Endothelial cell of umbilical vein (primary cell): ENCODE measurements at regions not wholly inside any gene's neighbourhood (a gene's known extent, or its start where the extent isn't known, plus 50 kb on each side); places are given as distances from the start of the nearest gene placed in this dataset.

Experiments used
- BruUV-seq: library from RNA; stranded (reverse); fragments of 400-500 nt; replicated peaks from 2 replicates; lab custom pipeline; 2021; lab: Mats Ljungman, UMichigan
- CTCF ChIA-PET: fragments of 300-600, 350-600 bp; sonication (Branson Sonifier 250); formaldehyde crosslinking; loops from one replicate; lab custom pipeline; 2021; ENCODE audit warnings: antibody characterized with exemption, inconsistent platforms; lab: Charles Lee
- POLR2A ChIA-PET: fragments of 300-600, 350-600 bp; sonication (Branson Sonifier 250); formaldehyde crosslinking; loops from one replicate; lab custom pipeline; 2021; ENCODE audit warnings: antibody characterized with exemption, inconsistent platforms; lab: Charles Lee
- DNase-seq: peaks from one replicate; pipeline ENCODE4 v3.0.0-alpha.2; 2011; ENCODE audit warnings: low read depth, low spot score
- FAIRE-seq: peaks from 2 replicates; lab custom pipeline; 2011; peaks lifted over from hg19 to GRCh38; lab: Jason Lieb, UNC
- H2AFZ ChIP-seq: 2 replicates; pipeline ENCODE4 v1.6.0; 2012; ENCODE audit warnings: low read depth, low read length, control low read depth, inconsistent platforms
- H3K27ac ChIP-seq: 2 replicates; pipeline ENCODE4 v1.5.1; 2011; ENCODE audit warnings: low read depth, mild to moderate bottlenecking, control low read depth, low read length, moderate library complexity; ENCODE audit not compliant: insufficient read depth
- H3K27me3 ChIP-seq, 2 experiments: 2 replicates each; pipeline versions ENCODE4 v1.6.0 to v1.6.1; 2011; ENCODE audit warnings: low read length in 2 of 2, mixed read lengths in 1 of 2; ENCODE audit not compliant: control insufficient read depth in 2 of 2, insufficient read depth in 2 of 2
- H3K36me3 ChIP-seq, 2 experiments: 2 replicates in 1 of 2; 3 replicates in 1 of 2; pipeline ENCODE4 v1.5.1; 2011; ENCODE audit warnings: low read length in 2 of 2, mild to moderate bottlenecking in 1 of 2, moderate library complexity in 1 of 2; ENCODE audit not compliant: control insufficient read depth in 2 of 2, insufficient read depth in 2 of 2; ENCODE audit errors: extremely low read depth in 1 of 2
- H3K4me1 ChIP-seq: 3 replicates; pipeline ENCODE4 v1.5.1; 2011; ENCODE audit warnings: mild to moderate bottlenecking, low read length; ENCODE audit not compliant: control insufficient read depth, insufficient read depth; ENCODE audit errors: extremely low read depth
- H3K4me2 ChIP-seq: 2 replicates; pipeline ENCODE4 v1.6.1; 2011; ENCODE audit warnings: low read length, control low read depth, mixed read lengths; ENCODE audit not compliant: insufficient read depth
- H3K4me3 ChIP-seq, 3 experiments: fragments of 200-600 bp in 1 of 3; sonication (generic), shearing (Covaris generic) in 1 of 3; replicated peaks in 1 of 3; 2 replicates each; pipeline ENCODE4 v1.5.1; 2011 to 2016; ENCODE audit warnings: control low read depth in 3 of 3, low read length in 3 of 3, mild to moderate bottlenecking in 2 of 3, inconsistent platforms in 1 of 3, low read depth in 1 of 3, moderate library complexity in 1 of 3; ENCODE audit not compliant: insufficient read depth in 1 of 3
- H3K79me2 ChIP-seq: 2 replicates; pipeline ENCODE4 v1.6.0; 2012; ENCODE audit warnings: low read length, inconsistent platforms; ENCODE audit not compliant: control insufficient read depth, insufficient read depth
- H3K9ac ChIP-seq: replicated peaks from 2 replicates; pipeline ENCODE3; 2011; ENCODE audit warnings: low read length, control low read depth; ENCODE audit not compliant: insufficient read depth; ENCODE audit errors: extremely low read depth
- H3K9me1 ChIP-seq: replicated peaks from 3 replicates; pipeline ENCODE4 v1.6.0; 2011; ENCODE audit warnings: mild to moderate bottlenecking, low read length; ENCODE audit not compliant: control insufficient read depth, insufficient read depth; ENCODE audit errors: extremely low read depth
- H3K9me3 ChIP-seq: replicated peaks from 2 replicates; pipeline ENCODE4 v1.5.1; 2012; ENCODE audit warnings: low read length, inconsistent platforms; ENCODE audit not compliant: control insufficient read depth, insufficient read depth
- H4K20me1 ChIP-seq: replicated peaks from 2 replicates; pipeline ENCODE3; 2011; ENCODE audit warnings: mild to moderate bottlenecking, low read length; ENCODE audit not compliant: control insufficient read depth, insufficient read depth; ENCODE audit errors: extremely low read depth
- EZH2 ChIP-seq: IDR thresholded peaks from 2 replicates; pipeline ENCODE4 v1.6.1; 2012; ENCODE audit warnings: borderline replicate concordance, low read depth, mild to moderate bottlenecking, moderate library complexity, low read length, inconsistent platforms; ENCODE audit not compliant: severe bottlenecking
- FOS ChIP-seq: IDR thresholded peaks from 2 replicates; pipeline ENCODE4 v1.6.1; 2011; ENCODE audit warnings: mild to moderate bottlenecking, low read length, moderate library complexity, borderline replicate concordance; ENCODE audit not compliant: insufficient read depth
- GATA2 ChIP-seq: IDR thresholded peaks from 2 replicates; pipeline ENCODE4 v1.7.0; 2011; ENCODE audit warnings: low read depth, mild to moderate bottlenecking, moderate library complexity, mixed read lengths, low read length; ENCODE audit not compliant: insufficient read length, insufficient read depth
- JUN ChIP-seq: IDR thresholded peaks from 2 replicates; pipeline ENCODE4 v1.6.1; 2011; ENCODE audit warnings: borderline replicate concordance, low read depth; ENCODE audit not compliant: insufficient read length, insufficient read depth
- MYC ChIP-seq: IDR thresholded peaks from one replicate; pipeline ENCODE4 v1.6.1; 2011; ENCODE audit warnings: mild to moderate bottlenecking, low read depth, low read length
- POLR2A ChIP-seq: IDR thresholded peaks from 2 replicates; pipeline ENCODE4 v1.6.1; 2012; ENCODE audit warnings: low read depth, mild to moderate bottlenecking, control low read depth, low read length
- POLR2AphosphoS5 ChIP-seq: IDR thresholded peaks from 2 replicates; pipeline ENCODE4 v1.6.1; 2012; ENCODE audit warnings: low read depth, mild to moderate bottlenecking, control low read depth, low read length, moderate library complexity; ENCODE audit not compliant: insufficient read depth
- dilution Hi-C: fragments of 300-500 bp; cut with MboI; formaldehyde crosslinking; loops from one replicate; pipeline ENCODE4 v1.15.0; 2019; ENCODE audit warnings: low sequenced_read_pairs; ENCODE audit not compliant: extremely low pct_ligation_motif_present
- intact Hi-C: fragments of 100-400 bp; cut with micrococcal nuclease; formaldehyde crosslinking; loops from one replicate; pipeline ENCODE4 v1.10.0; 2022
- TF ChIP-seq, protein P1 (sequence below), 2 donors: IDR thresholded peaks; 1 replicate in 1 of 2; 2 replicates in 1 of 2; pipeline ENCODE4 v1.5.1; 2011; ENCODE audit warnings: low read length in 2 of 2, mild to moderate bottlenecking in 2 of 2, moderate library complexity in 2 of 2, control low read depth in 1 of 2, inconsistent platforms in 1 of 2, low read depth in 1 of 2; ENCODE audit not compliant: insufficient read depth in 1 of 2; ENCODE audit errors: extremely low read depth in 1 of 2
- TF ChIP-seq, protein P2 (sequence below): IDR thresholded peaks from 2 replicates; pipeline ENCODE4 v1.6.1; 2011; ENCODE audit not compliant: insufficient read depth, insufficient read length

DNA sequence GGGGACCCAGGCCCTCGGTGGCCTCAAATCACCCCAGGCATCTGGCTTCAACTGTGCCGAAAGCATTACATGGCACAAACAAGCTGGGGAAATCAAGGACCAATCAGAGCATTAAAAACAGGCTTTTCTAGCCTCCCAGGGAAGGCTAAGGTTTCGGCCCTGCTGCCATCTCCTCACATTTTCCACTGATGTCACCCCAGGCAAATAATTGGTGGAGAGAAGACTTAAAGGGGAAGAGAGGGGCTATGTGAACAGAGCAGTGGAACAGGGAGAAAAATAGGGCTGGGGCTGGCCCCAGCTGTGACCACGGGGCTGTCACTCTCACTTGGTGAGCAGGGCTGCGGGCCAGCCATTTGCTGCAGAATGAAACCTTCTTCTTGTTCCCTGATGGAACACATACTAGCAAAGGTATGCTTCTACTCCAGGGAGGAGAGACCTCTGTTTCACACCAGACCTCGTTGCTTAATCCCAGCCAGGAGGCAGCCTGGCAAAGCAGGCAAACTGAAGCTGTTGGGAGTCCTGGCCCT, 581.3 kb downstream of the SOX6 start:
- FAIRE-seq (no peak), DNase-seq (no peak)
- H3K36me3 ChIP-seq, result no peaks in the 10 kb centered on the region
- no peak overlapping the region for H3K4me2 ChIP-seq
- BruUV-seq, result no TSS peak
- no peak overlapping the region for H3K9ac ChIP-seq
- H3K79me2 ChIP-seq, result no peaks in the 10 kb centered on the region
- H3K4me3 ChIP-seq, result no peak overlapping the region
- no peaks in the 10 kb centered on the region for H3K27me3 ChIP-seq
- H3K4me1 ChIP-seq, result no peaks in the 10 kb centered on the region
- ChIA-PET POLR2A (no interaction called here), CTCF (interaction anchor here (1.4 kb wide), 1 partner anchor 839 kb away, joined by 3 read pairs; no protein-coding TSS in a partner anchor)
- intact Hi-C loops, result no loop called here
- H3K9me3 ChIP-seq, result no peaks in the 10 kb centered on the region
- no peaks in the 10 kb centered on the region for H3K9me1 ChIP-seq
- TF ChIP-seq, protein P1, sequence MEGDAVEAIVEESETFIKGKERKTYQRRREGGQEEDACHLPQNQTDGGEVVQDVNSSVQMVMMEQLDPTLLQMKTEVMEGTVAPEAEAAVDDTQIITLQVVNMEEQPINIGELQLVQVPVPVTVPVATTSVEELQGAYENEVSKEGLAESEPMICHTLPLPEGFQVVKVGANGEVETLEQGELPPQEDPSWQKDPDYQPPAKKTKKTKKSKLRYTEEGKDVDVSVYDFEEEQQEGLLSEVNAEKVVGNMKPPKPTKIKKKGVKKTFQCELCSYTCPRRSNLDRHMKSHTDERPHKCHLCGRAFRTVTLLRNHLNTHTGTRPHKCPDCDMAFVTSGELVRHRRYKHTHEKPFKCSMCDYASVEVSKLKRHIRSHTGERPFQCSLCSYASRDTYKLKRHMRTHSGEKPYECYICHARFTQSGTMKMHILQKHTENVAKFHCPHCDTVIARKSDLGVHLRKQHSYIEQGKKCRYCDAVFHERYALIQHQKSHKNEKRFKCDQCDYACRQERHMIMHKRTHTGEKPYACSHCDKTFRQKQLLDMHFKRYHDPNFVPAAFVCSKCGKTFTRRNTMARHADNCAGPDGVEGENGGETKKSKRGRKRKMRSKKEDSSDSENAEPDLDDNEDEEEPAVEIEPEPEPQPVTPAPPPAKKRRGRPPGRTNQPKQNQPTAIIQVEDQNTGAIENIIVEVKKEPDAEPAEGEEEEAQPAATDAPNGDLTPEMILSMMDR (IDR thresholded peaks at IDR 0.05; ENCODE audit: extremely low read depth in 1 of 2, insufficient read depth in 1 of 2, low read depth in 1 of 2, low read length in 2 of 2), result no peak
- TF ChIP-seq POLR2A, result no peak
- no peak for TF ChIP-seq EZH2
- TF ChIP-seq POLR2AphosphoS5, result no peak
- TF ChIP-seq, protein P2, sequence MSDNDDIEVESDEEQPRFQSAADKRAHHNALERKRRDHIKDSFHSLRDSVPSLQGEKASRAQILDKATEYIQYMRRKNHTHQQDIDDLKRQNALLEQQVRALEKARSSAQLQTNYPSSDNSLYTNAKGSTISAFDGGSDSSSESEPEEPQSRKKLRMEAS, result no peak
- no peak for TF ChIP-seq JUN
- no peak for TF ChIP-seq GATA2
- TF ChIP-seq FOS, result no peak
- no peak for TF ChIP-seq MYC
- no peak overlapping the region for H2AFZ ChIP-seq
- dilution Hi-C loops, result no loop called here
- no peaks in the 10 kb centered on the region for H4K20me1 ChIP-seq
- no peak overlapping the region for H3K27ac ChIP-seq
